DMS 273 (cell line): ENCODE measurements at regions not wholly inside any gene's neighbourhood (a gene's known extent, or its start where the extent isn't known, plus 50 kb on each side); places are given as distances from the start of the nearest gene placed in this dataset.
"Not testable (repeated sequence)": the region's sequence is repeated elsewhere in the genome, so short reads cannot be mapped to it uniquely, and the experiment has no call there.

ENCODE experiments used
- DNase-seq: peaks from one replicate; lab custom pipeline; 2025; ENCODE audit not compliant: unreplicated experiment; lab: John Stamatoyannopoulos, UW

DNA sequence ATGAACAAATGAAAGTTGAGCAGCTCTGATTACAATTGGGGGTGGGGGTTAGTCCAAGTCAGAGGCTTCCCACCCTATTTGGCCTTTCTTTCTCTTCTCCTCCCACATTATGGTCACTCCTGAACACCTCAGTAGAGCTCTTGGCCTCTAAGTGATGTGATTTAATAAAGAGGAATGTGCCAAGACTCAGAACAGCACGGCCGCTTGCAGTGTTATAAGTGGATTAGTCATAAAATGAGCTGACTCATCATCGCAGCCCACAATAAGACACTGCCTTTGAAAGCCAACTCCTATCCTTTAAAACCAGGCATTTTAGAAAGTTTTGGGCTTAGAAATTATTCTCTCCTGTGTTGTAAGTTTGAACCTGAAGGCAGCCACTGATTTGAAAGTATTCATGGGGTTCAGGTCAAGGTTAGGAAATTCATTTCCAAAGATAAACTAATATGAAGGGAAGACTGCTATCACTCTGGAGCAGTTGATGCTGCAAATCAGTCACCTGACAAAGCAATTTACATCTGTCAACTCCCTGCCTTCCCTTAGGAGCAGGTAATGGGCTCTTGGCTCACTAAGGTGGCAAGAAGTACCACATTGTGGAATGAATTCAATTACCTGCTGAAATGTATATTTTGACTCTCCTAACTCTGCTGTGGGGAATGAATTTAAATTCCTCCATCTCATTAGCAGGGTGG is 283.6 kb upstream of the NMUR2 start:
- no peak for DNase-seq

DNA sequence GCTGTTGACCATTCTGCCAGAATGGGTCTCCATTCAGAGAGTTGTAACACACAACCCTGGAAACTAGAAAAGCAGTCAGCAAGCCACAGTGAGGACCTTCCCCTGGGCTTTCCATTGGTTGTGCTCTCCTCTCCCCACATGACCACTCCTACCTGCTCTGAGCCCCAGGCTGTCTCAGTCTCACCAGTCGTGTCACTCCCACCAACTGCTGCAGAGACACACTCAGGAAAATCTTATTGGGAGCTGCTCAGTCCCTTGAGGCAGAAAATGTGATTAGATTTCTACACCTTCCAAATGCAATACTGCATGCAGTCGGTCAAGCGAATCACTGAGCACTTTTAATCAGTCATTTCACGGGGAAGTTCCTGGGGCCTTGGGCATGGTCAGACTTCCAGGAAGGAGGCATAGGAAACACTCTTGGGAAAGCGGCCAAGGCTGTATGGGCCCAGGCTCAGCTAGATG is 284.2 kb upstream of the NMUR2 start:
- no peak for DNase-seq

DNA sequence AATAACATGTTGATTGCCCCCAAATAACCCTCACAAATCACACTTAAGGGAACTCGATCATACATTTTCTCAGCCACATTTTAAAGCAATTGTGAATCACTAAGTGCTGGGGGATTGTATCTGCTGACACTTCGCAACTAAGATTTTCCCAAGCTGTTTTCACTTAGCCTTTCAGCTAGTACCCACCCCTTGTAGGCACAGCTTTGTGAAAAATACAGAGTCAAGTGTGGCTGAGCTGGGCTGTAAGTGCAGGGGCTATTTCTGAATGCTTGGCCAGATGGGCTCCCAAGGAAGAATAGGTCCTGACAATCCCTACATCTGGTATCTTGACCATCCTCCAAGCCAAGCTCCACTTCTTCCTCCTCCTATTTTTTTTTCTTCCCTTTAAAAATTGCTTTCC is 289.2 kb upstream of the NMUR2 start:
- no peak for DNase-seq

DNA sequence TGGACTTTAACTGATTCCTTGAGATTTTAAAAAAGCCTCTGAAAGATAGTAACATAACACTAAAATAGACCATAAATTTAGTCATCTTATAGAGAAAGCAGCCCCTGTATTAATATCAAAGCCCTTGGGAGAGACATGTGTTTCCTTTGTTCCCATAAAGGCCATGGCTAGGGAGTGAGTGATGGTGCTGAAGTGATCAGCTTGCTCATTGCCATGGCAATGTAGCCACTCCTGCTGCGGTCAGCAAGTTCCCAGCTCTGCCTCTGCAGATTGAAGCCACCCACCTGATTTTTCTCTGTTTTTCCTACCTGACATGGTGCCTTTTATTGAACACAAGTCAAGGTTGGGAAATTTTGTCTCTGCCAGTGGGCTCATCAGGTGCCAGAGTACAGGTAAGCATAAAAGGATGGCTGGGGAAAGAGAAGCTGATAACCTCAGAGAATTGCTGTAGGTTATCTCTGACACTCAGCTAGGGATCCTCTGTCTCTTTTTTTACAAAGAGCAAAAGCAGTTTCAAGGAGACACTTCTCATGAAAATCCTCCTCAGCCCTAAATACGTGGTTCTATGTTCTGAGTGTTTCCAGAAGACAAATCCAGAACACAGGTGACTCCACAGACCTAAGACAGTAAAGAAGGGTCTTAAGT is 296.3 kb upstream of the NMUR2 start:
- no peak for DNase-seq

DNA sequence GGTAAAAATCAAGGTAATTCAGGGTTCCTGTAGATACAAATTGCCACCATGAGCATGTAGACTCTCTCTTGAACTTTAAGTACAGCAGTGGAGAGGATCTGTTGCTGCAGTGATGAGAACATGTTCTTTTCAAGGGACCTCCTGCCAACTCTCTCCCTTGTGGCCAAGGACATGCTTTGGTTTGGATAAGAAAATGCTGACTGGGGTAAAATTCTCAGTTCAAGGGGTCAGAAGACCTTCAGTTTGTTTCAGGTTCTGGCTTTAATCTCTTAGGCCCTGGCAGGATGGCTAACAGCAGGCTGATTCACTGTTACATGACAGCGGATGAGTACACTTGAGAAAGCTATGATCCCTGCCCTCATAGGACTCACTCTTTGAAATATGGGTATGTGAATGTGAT is 299.2 kb upstream of the NMUR2 start:
- DNase-seq = no peak

DNA sequence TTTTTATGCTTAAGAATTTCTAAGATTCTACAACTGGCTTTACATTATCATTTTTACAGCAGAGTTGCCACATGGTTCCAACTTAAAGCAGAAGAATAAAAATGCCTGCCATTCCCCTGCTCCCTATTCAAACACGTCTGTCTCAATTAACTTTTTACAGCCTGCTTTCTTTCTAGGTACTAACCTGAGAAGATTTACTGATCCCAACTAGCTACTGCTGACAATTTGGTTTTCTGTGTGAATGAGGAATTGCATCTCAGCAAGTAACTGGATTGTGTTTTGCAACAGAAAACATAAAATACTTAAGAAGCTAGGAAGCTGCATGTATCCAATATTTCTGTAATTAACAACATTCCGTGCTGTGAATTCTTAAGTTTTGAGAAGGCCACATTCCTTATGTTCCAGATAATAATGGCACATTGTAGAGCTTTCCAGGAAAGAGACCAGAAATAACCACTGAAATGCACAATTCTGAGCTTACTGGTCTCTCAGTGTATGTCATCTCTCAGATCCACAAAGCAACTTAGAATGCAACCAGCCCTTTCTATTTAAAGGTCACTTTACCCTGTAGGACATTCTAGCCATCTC is 306.8 kb upstream of the NMUR2 start:
- no peak for DNase-seq

DNA sequence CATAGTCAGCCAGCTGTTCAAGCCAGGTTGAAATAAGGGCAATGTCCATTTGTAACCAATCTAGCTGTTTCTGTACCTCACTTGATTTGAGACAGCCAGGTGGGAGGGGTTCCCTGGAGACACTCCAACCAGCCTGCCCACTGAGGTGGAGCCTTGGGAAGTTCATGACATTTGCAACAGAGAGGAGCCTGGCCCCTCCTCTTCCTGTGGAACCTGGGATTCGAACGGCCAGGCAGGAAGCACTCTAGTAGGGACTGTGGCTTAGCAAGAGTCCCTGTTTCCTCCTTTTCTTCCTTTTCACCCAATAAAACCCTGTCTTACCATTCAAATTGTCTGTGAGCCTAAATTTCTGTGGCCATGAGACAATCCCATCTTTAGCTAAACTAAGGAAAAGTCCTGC is 312.3 kb upstream of the NMUR2 start:
- DNase-seq = no peak

DNA sequence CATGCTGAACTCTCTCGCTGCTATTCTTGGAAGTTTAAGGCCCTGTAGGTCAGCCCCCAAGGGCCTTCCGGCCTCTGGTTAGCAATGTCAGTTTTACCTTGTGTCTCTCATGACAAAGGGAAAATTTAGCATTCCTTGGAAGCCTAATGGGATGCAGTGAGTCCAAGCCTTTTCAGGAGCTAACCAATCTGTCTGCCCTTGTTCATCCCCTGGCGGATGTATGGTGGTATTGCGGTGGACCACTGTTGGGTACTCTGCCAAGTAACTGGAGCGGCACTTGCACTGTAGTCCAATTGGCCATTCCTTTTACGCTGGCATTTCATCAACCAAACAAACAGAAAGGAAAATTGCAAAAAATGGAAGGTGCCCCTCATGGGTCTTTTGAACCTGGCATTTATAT is 318.4 kb upstream of the NMUR2 start:
- DNase-seq = no peak

DNA sequence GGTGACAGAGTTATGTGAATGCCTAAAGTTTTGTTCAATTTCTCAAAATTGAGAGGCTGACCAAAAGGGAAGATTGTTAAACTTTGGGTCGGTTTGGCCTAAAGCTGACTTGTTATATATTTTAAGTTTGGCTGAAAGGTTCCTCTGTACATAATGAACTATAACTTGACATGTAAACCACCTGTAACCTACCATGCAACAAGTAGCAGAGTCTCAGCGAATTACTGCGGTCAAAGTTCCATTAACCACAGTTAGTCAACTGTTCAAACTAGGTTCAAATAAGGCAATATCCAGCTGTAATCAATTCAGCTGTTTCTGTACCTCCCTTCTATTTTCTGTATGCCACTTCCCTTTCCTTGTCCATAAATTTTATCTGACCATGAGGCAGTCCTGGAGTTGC is 325.1 kb upstream of the NMUR2 start:
- DNase-seq = no peak

DNA sequence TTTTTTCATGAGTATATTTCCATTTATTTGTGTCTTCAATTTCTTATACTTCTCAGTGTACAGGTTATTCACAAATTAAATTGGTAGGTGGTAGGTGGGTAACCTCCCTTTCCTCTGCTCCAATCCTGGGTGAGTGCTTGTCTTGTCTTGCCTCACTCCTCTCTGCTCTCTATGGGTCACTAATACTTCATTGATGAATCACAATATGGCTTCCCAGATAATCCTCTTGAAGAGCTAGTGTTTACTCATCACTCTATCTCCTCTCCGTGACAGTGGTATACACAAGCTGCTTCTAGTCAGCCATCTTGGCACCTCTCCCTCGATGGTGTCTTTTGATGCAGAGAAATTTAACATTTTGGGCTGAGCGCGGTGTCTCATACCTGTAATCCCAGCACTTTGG is 331.8 kb upstream of the NMUR2 start:
- DNase-seq = no peak

DNA sequence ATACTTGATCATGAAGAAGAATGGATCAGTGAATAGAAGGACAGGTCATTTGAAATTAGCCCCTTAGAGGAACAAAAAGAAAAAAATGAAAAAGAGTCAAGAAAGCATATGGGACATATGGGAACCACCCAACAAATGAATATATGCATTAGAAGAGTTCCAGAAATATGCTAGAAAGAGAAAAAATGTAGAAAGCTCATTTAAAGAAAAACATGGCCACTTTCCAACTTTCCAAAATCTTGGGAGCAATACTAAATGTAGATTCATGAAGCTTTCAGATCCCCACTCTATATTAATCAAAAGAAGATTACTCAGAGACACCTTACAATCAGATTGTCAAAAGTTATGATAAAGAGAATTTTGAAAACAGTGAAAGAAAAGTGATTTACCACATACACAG is 334.8 kb upstream of the NMUR2 start:
- no peak for DNase-seq

DNA sequence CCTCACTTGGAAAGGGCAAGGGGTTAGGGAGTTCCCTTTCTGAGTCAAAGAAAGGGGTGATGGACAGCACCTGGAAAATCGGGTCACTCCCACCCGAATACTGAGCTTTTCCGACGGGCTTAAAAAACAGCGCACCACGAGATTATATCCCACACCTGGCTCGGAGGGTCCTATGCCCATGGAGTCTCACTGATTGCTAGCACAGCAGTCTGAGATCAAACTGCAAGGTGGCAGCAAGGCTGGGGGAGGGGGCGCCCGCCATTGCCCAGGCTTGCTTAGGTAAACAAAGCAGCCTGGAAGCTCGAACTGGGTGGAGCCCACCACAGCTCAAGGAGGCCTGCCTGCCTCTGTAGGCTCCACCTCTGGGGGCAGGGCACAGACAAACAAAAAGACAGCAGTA is 336.0 kb upstream of the NMUR2 start:
- not testable (repeated sequence) for DNase-seq

DNA sequence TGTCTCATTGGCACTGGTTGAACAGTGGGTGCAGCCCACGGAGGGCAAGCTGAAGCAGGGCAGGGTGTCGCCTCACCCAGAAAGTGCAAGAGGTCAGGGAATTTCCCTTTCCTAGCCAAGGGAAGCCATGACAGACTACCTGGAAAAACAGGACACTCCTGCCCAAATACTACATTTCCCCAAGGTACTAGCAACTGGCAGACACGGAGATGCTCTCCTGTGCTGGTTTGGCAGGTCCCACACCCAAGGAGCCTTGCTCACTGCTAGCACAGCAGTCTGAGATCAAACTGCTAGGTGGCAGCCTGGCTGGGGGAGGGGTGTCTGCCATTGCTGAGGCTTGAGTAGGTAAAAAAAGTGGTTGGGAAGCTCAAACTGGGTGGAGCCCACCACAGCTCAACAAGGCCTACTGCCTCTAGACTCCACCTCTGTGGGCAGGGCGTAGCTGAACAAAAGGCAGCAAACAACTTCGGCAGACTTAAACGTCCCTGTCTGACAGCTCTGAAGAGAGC is 382.7 kb upstream of the NMUR2 start:
- not testable (repeated sequence) for DNase-seq

DNA sequence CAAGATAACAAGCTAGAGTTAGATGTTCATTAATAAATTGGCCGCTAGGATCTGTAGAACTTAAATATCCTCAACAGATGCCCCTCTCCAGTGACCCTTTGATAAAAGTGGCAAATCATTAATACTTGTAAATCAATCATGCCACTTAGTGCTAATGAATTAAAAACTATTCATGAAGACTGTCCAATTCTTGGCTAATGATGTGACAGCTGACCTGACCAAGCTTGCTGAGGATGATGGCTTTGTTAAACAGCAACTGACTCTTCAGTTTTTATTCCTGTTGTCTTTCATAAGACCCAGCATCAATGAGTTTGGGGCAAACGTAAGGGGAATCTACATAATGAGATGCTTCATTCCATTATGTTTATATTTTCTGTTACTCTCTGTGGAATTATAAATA is 396.8 kb upstream of the NMUR2 start:
- DNase-seq = no peak

DNA sequence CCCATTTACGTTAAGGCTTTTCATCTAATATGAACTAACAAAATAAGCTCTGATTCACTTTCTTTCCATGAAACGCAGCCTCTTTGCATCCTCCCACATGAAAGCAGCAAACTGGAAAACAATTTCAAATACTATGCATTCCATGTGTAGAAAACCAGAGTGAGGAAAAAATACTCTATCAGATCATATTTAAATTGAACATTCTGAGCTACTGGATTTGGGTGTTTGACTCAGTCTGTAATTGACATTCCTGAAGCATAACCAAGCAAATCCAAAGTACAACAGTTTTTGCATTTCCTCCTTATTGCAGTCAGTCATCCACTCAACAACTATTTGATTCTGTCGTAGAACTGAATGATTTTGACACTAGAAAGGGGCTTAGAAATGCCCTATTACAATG is 399.1 kb upstream of the NMUR2 start:
- no peak for DNase-seq

DNA sequence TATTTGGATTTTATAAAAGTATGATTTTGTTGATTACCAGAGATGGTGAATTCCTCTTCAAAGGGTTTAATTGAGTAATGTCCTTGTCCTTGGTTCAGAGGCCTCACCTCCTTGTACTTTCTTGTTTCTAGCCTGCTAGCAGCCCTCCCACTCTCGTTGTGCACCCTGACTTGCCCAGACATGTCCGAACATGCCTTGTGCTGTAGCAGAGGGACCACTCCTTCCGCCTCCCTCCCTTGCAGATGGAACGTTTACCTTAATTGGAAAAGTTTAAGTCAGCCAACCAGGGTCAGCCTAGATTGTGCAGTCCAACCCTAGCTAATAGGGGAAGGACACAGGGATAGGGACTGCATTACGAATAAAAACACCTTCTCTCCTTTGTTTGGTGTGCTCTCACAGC is 406.9 kb upstream of the NMUR2 start:
- DNase-seq = no peak

DNA sequence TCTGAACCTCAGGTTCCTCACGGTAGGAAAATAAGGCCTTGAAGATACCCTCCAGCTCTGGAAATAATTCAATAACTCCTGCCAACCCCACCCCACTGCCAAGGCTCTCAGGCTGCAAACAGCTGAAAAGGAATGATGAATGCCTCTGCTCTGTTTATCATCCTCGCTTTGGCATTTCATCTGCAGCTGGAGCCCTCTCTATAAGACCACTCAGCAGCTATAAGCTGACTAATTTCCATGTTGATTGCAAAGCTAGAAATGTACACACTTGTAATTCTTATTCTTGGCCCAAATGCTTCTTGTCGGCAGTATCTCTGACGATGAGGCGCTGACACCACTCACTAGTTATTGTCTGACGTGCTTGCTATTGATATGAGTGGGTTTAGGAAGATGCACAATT is 408.4 kb upstream of the NMUR2 start:
- no peak for DNase-seq

DNA sequence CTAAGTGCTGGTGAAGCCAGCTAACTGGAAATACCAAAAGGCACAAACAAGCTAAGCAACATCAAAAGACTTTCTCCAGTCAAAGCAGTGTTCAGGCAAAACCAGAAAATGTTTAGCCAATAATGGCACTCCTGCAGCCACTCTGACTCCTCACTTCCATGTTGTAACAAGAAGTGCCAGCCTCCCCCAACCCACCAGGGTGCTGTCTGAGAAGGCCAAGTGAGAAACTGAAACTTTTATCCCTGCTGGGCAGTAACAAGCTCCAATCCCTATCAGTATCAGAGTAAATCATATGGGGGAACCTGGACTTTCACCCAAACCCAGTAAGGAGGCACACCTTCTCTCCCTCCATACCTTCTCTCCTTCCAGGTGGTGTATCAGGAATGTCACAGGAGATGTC is 414.8 kb upstream of the NMUR2 start:
- DNase-seq = no peak

DNA sequence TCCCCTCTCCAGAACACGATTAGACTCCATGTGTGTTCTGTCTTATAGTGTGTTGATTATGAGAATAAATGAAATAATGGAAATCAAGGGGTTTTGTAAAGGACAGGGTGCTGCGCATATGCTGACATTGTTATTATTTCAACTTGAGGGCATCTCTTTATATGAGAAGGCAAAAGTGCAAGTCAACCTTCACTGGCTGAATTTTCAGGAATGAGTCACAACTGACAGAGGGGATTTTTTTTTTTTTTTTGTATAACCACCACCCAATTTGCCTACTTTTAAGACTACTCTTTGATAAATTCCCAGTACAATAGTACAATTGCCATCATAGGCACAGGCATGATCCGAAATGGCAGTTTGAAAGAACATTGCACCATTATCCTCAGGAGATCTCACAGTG is 419.2 kb upstream of the NMUR2 start:
- DNase-seq = no peak

DNA sequence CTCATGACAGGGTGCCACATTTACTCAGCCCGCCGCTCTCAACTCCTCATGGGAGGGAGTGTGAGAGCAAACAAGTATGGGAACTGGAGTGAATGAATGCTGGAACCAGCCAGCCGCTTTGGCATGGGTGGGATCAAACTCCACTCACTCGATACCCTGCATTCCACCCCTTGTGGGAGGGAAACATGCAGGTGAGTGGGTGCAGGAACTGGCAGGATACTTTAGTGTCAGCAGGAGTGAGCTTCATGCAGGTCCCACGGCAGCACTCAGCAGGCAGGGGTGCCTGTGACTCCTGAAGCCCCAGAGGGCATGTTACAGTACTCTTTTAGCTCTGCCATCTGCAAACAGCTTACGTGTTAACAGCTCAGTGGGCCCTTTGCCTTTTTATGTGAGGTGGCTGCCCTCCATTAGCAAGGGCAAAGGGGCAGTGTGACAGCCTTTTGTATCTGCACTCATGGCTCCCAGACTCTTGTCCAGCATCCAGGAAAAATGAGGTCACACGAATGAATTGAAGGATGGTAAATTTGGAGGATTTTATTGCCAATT is 433.2 kb upstream of the NMUR2 start:
- DNase-seq = peak; percentile 0

DNA sequence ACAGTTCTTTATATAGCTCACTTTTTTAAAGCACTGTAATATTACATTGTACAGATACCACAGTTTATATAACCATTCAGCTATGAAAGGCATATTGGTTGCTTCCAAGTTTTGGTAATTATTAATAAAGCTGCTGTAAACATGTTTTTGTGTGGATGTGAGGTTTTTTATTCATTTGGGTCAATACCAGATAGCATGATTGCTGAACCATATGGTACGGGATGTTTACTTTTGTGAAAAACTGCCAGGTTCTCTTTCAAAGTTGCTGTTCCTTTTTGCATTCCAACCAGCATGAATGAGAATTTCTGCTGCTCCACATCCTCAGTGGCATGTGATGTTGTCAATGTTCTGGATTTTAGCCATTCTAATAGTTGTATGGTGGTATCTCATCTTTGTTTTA is 439.6 kb upstream of the NMUR2 start:
- DNase-seq = no peak

DNA sequence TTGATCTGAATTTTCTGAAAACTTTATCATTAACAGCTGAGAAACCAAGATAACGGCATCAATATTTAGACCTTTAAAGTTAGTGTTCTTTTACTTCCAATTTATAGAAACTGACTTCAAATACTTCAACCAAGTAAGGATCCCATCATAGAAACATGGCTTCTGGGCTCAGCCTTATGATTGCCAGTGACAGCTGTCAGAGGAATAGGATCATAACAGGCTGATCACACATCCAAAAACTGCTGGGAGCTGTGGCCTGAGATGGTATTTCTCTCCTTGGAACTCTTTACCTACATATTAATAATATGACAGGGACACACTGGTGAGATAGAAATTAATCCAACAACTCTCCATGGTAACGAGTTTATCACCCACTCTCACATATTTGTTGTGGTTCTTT is 448.3 kb upstream of the NMUR2 start:
- DNase-seq = no peak
